RWPE2 (cell line): ENCODE measurements at regions not wholly inside any gene's neighbourhood (a gene's known extent, or its start where the extent isn't known, plus 50 kb on each side); places are given as distances from the start of the nearest gene placed in this dataset.
"Not testable (repeated sequence)": the region's sequence is repeated elsewhere in the genome, so short reads cannot be mapped to it uniquely, and the experiment has no call there.

ENCODE experiments used
- ATAC-seq: fragments of 200-7000 bp; cut with Tn5 transposase; 3 replicates; pipeline ENCODE4 v1.9.1; 2021; ENCODE audit warnings: low read depth
- DNase-seq: peaks from one replicate; pipeline ENCODE4 v3.0.0-alpha.2; 2020; ENCODE audit warnings: low spot score
- H3K27ac ChIP-seq: fragments of 450-650 bp; 2 replicates; pipeline ENCODE4 v1.5.1; 2017; ENCODE audit warnings: mild to moderate bottlenecking; ENCODE audit not compliant: poor library complexity, severe bottlenecking
- H3K27me3 ChIP-seq: fragments of 250-450 bp; sonication (Bioruptor Pico); 2 replicates; pipeline ENCODE4 v1.5.1; 2021; ENCODE audit warnings: mild to moderate bottlenecking, moderate library complexity; ENCODE audit not compliant: insufficient read depth, poor library complexity, severe bottlenecking
- H3K36me3 ChIP-seq: fragments of 250-450 bp; sonication (Bioruptor Pico); 2 replicates; pipeline ENCODE4 v1.5.1; 2020; ENCODE audit warnings: low read depth, mild to moderate bottlenecking, moderate library complexity
- H3K4me1 ChIP-seq: fragments of 250-450 bp; sonication (Bioruptor Pico); 2 replicates; pipeline ENCODE4 v1.5.1; 2021; ENCODE audit warnings: mild to moderate bottlenecking, moderate library complexity; ENCODE audit not compliant: insufficient read depth, poor library complexity, severe bottlenecking
- H3K4me3 ChIP-seq: fragments of 250-450 bp; sonication (Bioruptor Pico); 2 replicates; pipeline ENCODE4 v1.5.1; 2021; ENCODE audit warnings: mild to moderate bottlenecking, moderate library complexity; ENCODE audit not compliant: severe bottlenecking
- H3K9me3 ChIP-seq: fragments of 250-450 bp; sonication (Bioruptor Pico); 2 replicates; pipeline ENCODE4 v1.5.1; 2021; ENCODE audit warnings: mild to moderate bottlenecking, moderate library complexity; ENCODE audit not compliant: severe bottlenecking
- TF ChIP-seq, protein P1 (sequence below): fragments of 450-650 bp; IDR thresholded peaks from one replicate; pipeline ENCODE4 v1.5.1; 2017; ENCODE audit warnings: mild to moderate bottlenecking, moderate library complexity; ENCODE audit not compliant: poor library complexity, severe bottlenecking

DNA sequence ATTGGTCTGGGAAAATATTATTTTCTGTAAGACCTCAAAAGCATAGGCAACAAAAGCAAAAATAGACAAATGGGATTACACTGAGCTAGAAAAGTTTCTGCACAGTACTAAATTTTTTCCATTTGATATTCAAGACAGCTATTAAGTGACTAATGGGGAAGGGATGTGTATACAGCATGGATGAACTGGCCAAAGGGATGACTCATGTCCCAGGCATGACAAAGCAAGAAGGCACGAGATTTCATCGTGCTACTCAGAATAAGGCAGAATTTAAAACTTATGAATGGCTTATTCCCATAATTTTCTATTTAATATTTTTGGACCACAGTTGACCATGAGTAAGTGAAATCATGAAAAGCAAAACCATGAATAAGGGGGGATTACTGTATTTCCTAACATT lies 1250.1 kb upstream of the GYPC start:
- peaks cover 15% of the 10 kb centered on the region for H3K4me1 ChIP-seq
- TF ChIP-seq, protein P1, sequence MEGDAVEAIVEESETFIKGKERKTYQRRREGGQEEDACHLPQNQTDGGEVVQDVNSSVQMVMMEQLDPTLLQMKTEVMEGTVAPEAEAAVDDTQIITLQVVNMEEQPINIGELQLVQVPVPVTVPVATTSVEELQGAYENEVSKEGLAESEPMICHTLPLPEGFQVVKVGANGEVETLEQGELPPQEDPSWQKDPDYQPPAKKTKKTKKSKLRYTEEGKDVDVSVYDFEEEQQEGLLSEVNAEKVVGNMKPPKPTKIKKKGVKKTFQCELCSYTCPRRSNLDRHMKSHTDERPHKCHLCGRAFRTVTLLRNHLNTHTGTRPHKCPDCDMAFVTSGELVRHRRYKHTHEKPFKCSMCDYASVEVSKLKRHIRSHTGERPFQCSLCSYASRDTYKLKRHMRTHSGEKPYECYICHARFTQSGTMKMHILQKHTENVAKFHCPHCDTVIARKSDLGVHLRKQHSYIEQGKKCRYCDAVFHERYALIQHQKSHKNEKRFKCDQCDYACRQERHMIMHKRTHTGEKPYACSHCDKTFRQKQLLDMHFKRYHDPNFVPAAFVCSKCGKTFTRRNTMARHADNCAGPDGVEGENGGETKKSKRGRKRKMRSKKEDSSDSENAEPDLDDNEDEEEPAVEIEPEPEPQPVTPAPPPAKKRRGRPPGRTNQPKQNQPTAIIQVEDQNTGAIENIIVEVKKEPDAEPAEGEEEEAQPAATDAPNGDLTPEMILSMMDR = no peak
- no peaks in the 10 kb centered on the region for H3K27me3 ChIP-seq
- no peaks in the 10 kb centered on the region for H3K36me3 ChIP-seq
- no peak overlapping the region for H3K4me3 ChIP-seq
- H3K9me3 ChIP-seq = no peaks in the 10 kb centered on the region
- ATAC-seq (peak; percentile 100), DNase-seq (peak; percentile 70)
- peak overlapping the region; percentile 51 for H3K27ac ChIP-seq

DNA sequence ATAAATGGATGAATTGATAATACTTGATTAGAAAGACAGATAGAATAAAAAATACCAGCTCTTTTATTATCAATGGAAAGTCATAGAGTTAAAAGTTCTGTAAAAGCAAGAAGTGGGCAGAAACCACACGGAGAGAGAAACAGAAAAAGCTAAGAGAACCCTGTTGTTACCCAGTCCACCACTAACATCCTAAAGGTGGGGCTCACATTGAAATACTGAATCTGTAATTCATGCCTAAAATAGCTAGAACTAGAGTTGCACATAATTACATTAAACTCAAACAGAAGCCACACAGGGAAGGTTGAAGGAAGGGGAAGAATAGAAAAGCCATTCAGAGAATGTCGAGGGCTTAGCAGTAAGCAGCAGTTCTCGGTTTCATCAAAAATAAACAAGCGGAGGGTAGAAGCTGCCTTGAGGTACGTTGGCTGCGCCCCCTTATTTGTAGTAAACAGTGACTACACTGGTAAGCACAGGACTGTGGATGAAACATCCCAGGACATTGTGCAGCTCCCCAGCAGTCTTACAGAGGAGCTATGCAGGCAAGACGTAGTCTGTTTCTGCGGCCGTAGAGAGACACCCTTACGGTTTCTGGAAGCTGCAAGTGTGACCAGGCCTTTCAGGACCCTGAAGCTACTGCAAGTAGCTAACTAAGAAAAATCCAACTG lies 1247.0 kb upstream of the GYPC start:
- H3K4me3 ChIP-seq = no peak overlapping the region
- H3K27ac ChIP-seq = no peak overlapping the region
- no peaks in the 10 kb centered on the region for H3K36me3 ChIP-seq
- H3K9me3 ChIP-seq = no peaks in the 10 kb centered on the region
- no peaks in the 10 kb centered on the region for H3K27me3 ChIP-seq
- ATAC-seq (no peak), DNase-seq (no peak)
- H3K4me1 ChIP-seq = peaks cover 15% of the 10 kb centered on the region
- TF ChIP-seq, protein P1 = no peak

DNA sequence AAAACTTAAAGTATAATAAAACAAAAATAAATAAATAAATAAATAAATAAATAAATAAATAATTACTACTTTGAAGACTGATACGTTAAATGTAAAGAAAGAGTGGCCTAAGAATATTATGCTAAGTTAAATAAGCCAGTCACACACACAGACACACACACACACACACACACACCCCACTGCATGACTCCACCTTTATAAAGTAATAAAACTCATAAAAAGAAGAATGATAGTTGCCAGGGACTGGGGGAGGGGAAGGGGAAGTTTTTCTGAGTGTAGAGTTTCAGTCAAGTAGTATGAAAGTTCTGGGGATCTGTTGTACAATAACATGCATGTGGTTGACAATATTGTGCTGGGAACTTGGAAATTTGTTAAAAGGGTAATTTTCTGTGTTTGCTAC lies 1237.5 kb upstream of the GYPC start:
- H3K36me3 ChIP-seq = no peaks in the 10 kb centered on the region
- H3K27ac ChIP-seq = no peak overlapping the region
- TF ChIP-seq, protein P1 = no peak
- H3K4me3 ChIP-seq = no peak overlapping the region
- no peak for ATAC-seq
- H3K27me3 ChIP-seq = no peaks in the 10 kb centered on the region
- DNase-seq = no peak
- no peaks in the 10 kb centered on the region for H3K4me1 ChIP-seq
- H3K9me3 ChIP-seq = no peaks in the 10 kb centered on the region

DNA sequence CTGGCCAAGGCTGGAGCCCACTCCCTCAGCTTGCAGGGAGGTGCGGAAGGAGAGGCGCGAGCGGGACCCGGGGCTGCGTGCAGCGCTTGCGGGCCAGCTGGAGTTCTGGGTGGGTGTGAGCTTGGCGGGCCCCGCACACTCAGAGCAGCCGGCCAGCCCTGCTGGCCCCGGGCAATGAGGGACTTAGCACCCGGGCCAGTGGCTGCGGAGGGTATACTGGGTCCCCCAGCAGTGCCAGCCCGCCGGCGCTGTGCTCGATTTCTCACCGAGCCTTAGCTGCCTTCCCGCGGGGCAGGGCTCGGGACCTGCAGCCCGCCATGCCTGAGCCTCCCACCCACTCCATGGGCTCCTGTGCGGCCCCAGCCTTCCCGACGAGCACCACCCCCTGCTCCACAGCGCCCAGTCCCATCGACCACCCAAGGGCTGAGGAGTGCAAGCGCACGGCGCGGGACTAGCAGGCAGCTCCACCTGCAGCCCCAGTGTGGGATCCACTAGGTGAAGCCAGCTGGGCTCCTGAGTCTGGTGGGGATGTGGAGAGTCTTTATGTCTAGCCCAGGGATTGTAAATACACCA lies 1233.7 kb upstream of the GYPC start:
- H3K9me3 ChIP-seq, DNase-seq, H3K4me3 ChIP-seq, H3K27me3 ChIP-seq, H3K27ac ChIP-seq, ATAC-seq, H3K4me1 ChIP-seq, H3K36me3 ChIP-seq: not testable (repeated sequence)

DNA sequence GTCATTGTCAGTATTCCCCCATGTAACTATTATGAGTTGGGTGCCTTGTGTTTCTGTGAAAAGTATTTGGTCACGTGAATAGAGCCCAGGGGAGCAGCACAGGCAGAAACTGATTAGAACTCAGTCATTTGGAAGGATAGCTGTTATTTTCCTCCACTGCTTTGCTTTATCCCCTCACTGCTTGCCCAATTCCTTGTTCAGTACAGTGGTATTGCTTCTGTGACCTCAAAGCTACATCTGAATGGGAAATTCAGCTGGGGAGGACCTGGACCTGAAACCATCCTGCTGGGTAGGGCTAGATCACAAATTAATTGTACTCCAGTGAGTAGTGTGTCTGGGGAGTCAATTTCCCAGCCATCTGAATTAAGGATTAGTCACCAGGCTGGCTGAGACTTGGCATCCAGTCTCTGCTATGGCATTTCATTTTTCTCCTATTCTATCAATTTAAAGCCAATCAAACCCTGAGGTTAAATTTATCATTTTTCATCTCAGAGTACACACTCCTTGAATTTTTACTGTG lies 1231.6 kb upstream of the GYPC start:
- Histone ChIP-seq H3K36me3 (no peaks in the 10 kb centered on the region), H3K27ac (no peak overlapping the region), H3K4me1 (no peaks in the 10 kb centered on the region), H3K4me3 (no peak overlapping the region), H3K27me3 (no peaks in the 10 kb centered on the region), H3K9me3 (no peaks in the 10 kb centered on the region)
- TF ChIP-seq, protein P1 = no peak
- DNase-seq = no peak
- ATAC-seq = no peak
